WTC11 (cell line): ENCODE measurements at regions not wholly inside any gene's neighbourhood (a gene's known extent, or its start where the extent isn't known, plus 50 kb on each side); places are given as distances from the start of the nearest gene placed in this dataset.

Source experiments
- ATAC-seq: fragments of 200-7000 bp; cut with Tn5 transposase; 2 replicates; pipeline ENCODE4 v1.10.0; 2021; ENCODE audit warnings: mild to moderate bottlenecking, moderate library complexity
- CTCF ChIA-PET: fragments of 300-600 bp; sonication (Branson Sonifier 250); formaldehyde crosslinking; loops from one replicate; lab custom pipeline; 2021; ENCODE audit warnings: antibody characterized with exemption; lab: Charles Lee
- POLR2A ChIA-PET: fragments of 350-600 bp; sonication (Branson Sonifier 250); formaldehyde crosslinking; loops from one replicate; lab custom pipeline; 2021; ENCODE audit warnings: antibody characterized with exemption; lab: Charles Lee
- DNase-seq: peaks from one replicate; pipeline ENCODE4 v3.0.0; 2021; ENCODE audit warnings: low spot score
- H3K27ac Mint-ChIP-seq: 2 replicates; pipeline ENCODE4 v1.8.0; 2021; ENCODE audit warnings: mixed read lengths
- H3K27me3 Mint-ChIP-seq: 2 replicates; pipeline ENCODE4 v1.8.0; 2021; ENCODE audit warnings: low read depth, mild to moderate bottlenecking, moderate library complexity, mixed read lengths
- H3K36me3 Mint-ChIP-seq: 2 replicates; pipeline ENCODE4 v1.8.0; 2021; ENCODE audit warnings: mixed read lengths
- H3K4me1 Mint-ChIP-seq: 2 replicates; pipeline ENCODE4 v1.8.0; 2022; ENCODE audit warnings: mixed read lengths
- H3K4me3 Mint-ChIP-seq: 2 replicates; pipeline ENCODE4 v1.8.0; 2021; ENCODE audit warnings: mild to moderate bottlenecking, moderate library complexity, mixed read lengths
- H3K9me3 Mint-ChIP-seq: 2 replicates; pipeline ENCODE4 v1.8.0; 2021; ENCODE audit warnings: mixed read lengths
- CBFB ChIP-seq: sonication (generic); formaldehyde crosslinking; IDR thresholded peaks from 2 replicates; pipeline ENCODE4 v1.8.1; 2022; ENCODE audit warnings: mild to moderate bottlenecking, low read depth, missing genetic modification reagents
- FOXJ3 ChIP-seq: sonication (generic); formaldehyde crosslinking; IDR thresholded peaks from 2 replicates; pipeline ENCODE4 v1.9.0; 2021; ENCODE audit warnings: missing genetic modification reagents, mild to moderate bottlenecking, borderline replicate concordance
- FOXK1 ChIP-seq: sonication (generic); formaldehyde crosslinking; IDR thresholded peaks from 2 replicates; pipeline ENCODE4 v1.8.0; 2022; ENCODE audit warnings: mild to moderate bottlenecking, moderate library complexity, missing genetic modification reagents
- GTF2I ChIP-seq: fragments of 250-450 bp; sonication (Bioruptor Pico); conservative IDR thresholded peaks from 2 replicates; pipeline ENCODE4 v1.4.0; 2021; ENCODE audit warnings: mild to moderate bottlenecking
- JAZF1 ChIP-seq: fragments of 250-450 bp; sonication (Bioruptor Pico); IDR thresholded peaks from 2 replicates; pipeline ENCODE4 v1.9.0; 2021; ENCODE audit warnings: moderate library complexity, mild to moderate bottlenecking, inconsistent platforms
- JUN ChIP-seq: sonication (generic); formaldehyde crosslinking; IDR thresholded peaks from 2 replicates; pipeline ENCODE4 v1.8.0; 2023; ENCODE audit warnings: mild to moderate bottlenecking, missing genetic modification reagents
- MXD4 ChIP-seq: fragments of 250-450 bp; sonication (Bioruptor Pico); IDR thresholded peaks from 2 replicates; pipeline ENCODE4 v1.8.0; 2021; ENCODE audit warnings: mild to moderate bottlenecking, moderate library complexity, borderline replicate concordance
- OVOL2 ChIP-seq: fragments of 250-450 bp; sonication (Bioruptor Pico); IDR thresholded peaks from 2 replicates; pipeline ENCODE4 v1.9.0; 2021; ENCODE audit warnings: mild to moderate bottlenecking, borderline replicate concordance
- PRRX2 ChIP-seq: fragments of 250-450 bp; sonication (Bioruptor Pico); IDR thresholded peaks from 2 replicates; pipeline ENCODE4 v1.8.0; 2021; ENCODE audit warnings: mild to moderate bottlenecking
- SMAD4 ChIP-seq: sonication (generic); formaldehyde crosslinking; IDR thresholded peaks from 2 replicates; pipeline ENCODE4 v1.8.0; 2022; ENCODE audit warnings: mild to moderate bottlenecking, missing genetic modification reagents
- SOX15 ChIP-seq: fragments of 250-450 bp; sonication (Bioruptor Pico); IDR thresholded peaks from 2 replicates; pipeline ENCODE4 v1.9.0; 2021; ENCODE audit warnings: mild to moderate bottlenecking
- SP1 ChIP-seq: sonication (generic); formaldehyde crosslinking; conservative IDR thresholded peaks from 2 replicates; pipeline ENCODE4 v1.8.1; 2022; ENCODE audit warnings: missing genetic modification reagents
- TEAD4 ChIP-seq: sonication (generic); formaldehyde crosslinking; IDR thresholded peaks from 2 replicates; pipeline ENCODE4 v1.8.0; 2022; ENCODE audit warnings: mild to moderate bottlenecking, missing genetic modification reagents
- ZNF121 ChIP-seq: sonication (generic); formaldehyde crosslinking; IDR thresholded peaks from 2 replicates; pipeline ENCODE4 v1.8.0; 2023; ENCODE audit warnings: missing genetic modification reagents
- ZNF232 ChIP-seq: sonication (generic); formaldehyde crosslinking; IDR thresholded peaks from 2 replicates; pipeline ENCODE4 v1.8.0; 2022; ENCODE audit warnings: mild to moderate bottlenecking, missing genetic modification reagents
- ZNF671 ChIP-seq: fragments of 250-450 bp; sonication (Bioruptor Pico); IDR thresholded peaks from 2 replicates; pipeline ENCODE4 v1.8.0; 2021; ENCODE audit warnings: mild to moderate bottlenecking
- TF ChIP-seq, protein P1 (sequence below): sonication (generic); formaldehyde crosslinking; IDR thresholded peaks from 2 replicates; pipeline ENCODE4 v1.8.1; 2022; ENCODE audit warnings: mild to moderate bottlenecking, missing genetic modification reagents, moderate library complexity, borderline replicate concordance
- TF ChIP-seq, protein P2 (sequence below): fragments of 250-450 bp; sonication (Bioruptor Pico); IDR thresholded peaks from 2 replicates; pipeline ENCODE4 v1.9.0; 2021; ENCODE audit warnings: moderate library complexity, mild to moderate bottlenecking, inconsistent platforms, borderline replicate concordance
- TF ChIP-seq, protein P3 (sequence below): sonication (generic); formaldehyde crosslinking; IDR thresholded peaks from 2 replicates; pipeline ENCODE4 v1.8.1; 2023; ENCODE audit warnings: mild to moderate bottlenecking, missing genetic modification reagents
- TF ChIP-seq, protein P4 (sequence below): fragments of 200-600 bp; IDR thresholded peaks from 2 replicates; pipeline ENCODE4 v1.8.0; 2022; ENCODE audit warnings: antibody characterized with exemption
- TF ChIP-seq, protein P5 (sequence below): sonication (generic); formaldehyde crosslinking; conservative IDR thresholded peaks from 2 replicates; pipeline ENCODE4 v1.8.1; 2023; ENCODE audit warnings: mild to moderate bottlenecking, low read depth, missing genetic modification reagents, moderate library complexity
- TF ChIP-seq, protein P6 (sequence below): sonication (generic); formaldehyde crosslinking; IDR thresholded peaks from 2 replicates; pipeline ENCODE4 v1.8.0; 2023; ENCODE audit warnings: missing genetic modification reagents
- TF ChIP-seq, protein P7 (sequence below): sonication (generic); formaldehyde crosslinking; IDR thresholded peaks from 2 replicates; pipeline ENCODE4 v1.8.1; 2022; ENCODE audit warnings: low read depth, mild to moderate bottlenecking, moderate library complexity, missing genetic modification reagents, borderline replicate concordance

DNA sequence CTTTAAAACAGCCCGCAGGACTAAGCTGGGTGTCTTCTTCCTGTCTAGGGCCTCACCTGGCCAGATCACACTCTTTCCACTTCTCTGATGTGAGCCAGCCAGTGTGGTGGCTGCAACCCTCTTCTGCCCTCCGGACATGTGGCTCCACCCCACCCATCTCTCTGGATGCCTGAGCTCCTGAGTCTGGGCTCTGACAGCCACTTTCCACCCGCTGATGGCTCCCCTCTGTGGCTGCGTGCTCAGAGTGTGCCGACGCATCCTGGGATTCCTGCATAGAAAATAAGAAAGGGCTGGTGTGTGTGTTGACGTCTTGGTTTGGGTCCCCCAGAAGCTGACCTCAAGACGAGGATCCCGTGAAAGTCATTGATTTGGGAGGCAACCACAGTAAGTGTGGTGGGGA lies 181.6 kb downstream of the URI1 start:
- POLR2A ChIA-PET = no interaction called here
- Mint-ChIP-seq H3K4me3 (no peak overlapping the region), H3K27me3 (no peaks in the 10 kb centered on the region), H3K9me3 (peaks cover 8% of the 10 kb centered on the region), H3K27ac (no peak overlapping the region), H3K36me3 (no peaks in the 10 kb centered on the region), H3K4me1 (0 out of 2 replicates have a peak, but pooled peaks cover 3% of the 10 kb centered on the region)
- TF ChIP-seq PRRX2 (CRISPR knock-in tag) (no peak), JAZF1 (CRISPR knock-in tag) (no peak), SOX15 (no peak), CBFB (no peak)
- TF ChIP-seq, protein P1, sequence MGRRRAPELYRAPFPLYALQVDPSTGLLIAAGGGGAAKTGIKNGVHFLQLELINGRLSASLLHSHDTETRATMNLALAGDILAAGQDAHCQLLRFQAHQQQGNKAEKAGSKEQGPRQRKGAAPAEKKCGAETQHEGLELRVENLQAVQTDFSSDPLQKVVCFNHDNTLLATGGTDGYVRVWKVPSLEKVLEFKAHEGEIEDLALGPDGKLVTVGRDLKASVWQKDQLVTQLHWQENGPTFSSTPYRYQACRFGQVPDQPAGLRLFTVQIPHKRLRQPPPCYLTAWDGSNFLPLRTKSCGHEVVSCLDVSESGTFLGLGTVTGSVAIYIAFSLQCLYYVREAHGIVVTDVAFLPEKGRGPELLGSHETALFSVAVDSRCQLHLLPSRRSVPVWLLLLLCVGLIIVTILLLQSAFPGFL (CRISPR knock-in tag) = no peak
- TF ChIP-seq, protein P2, sequence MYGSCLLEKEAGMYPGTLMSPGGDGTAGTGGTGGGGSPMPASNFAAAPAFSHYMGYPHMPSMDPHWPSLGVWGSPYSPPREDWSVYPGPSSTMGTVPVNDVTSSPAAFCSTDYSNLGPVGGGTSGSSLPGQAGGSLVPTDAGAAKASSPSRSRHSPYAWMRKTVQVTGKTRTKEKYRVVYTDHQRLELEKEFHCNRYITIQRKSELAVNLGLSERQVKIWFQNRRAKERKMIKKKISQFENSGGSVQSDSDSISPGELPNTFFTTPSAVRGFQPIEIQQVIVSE (CRISPR knock-in tag) = no peak
- TF ChIP-seq, protein P3, sequence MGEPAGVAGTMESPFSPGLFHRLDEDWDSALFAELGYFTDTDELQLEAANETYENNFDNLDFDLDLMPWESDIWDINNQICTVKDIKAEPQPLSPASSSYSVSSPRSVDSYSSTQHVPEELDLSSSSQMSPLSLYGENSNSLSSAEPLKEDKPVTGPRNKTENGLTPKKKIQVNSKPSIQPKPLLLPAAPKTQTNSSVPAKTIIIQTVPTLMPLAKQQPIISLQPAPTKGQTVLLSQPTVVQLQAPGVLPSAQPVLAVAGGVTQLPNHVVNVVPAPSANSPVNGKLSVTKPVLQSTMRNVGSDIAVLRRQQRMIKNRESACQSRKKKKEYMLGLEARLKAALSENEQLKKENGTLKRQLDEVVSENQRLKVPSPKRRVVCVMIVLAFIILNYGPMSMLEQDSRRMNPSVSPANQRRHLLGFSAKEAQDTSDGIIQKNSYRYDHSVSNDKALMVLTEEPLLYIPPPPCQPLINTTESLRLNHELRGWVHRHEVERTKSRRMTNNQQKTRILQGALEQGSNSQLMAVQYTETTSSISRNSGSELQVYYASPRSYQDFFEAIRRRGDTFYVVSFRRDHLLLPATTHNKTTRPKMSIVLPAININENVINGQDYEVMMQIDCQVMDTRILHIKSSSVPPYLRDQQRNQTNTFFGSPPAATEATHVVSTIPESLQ (CRISPR knock-in tag) = no peak
- ATAC-seq (no peak), DNase-seq (no peak)
- CTCF ChIA-PET = interaction anchor here (0.6 kb wide), 2 partner anchors 40 to 362 kb away, joined by 3 read pairs; no protein-coding TSS in a partner anchor

DNA sequence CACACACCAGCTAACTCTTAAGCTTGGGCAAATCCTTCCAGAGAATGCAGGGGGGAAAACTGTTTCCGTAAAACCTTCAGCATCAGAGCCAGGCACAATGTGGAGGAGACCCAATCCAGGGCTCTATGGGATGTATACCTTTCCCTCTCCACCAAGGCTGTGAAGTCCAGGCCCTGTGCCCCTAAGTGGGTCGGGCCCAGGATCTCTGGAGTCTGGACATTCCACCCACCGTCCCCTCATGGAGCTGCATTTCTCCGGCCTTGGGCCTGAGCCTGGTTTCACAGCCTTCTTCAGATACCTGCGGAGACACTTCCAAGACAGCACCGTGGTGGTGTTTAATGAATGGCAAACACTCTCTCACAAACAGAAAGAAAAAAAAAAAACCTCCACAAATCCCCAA lies 186.2 kb downstream of the URI1 start:
- Mint-ChIP-seq H3K27me3 (no peaks in the 10 kb centered on the region), H3K9me3 (peaks cover 4% of the 10 kb centered on the region)
- no peak for ATAC-seq

More for the DNA sequence above, 186.2 kb downstream of the URI1 start:
- no peak overlapping the region for H3K27ac Mint-ChIP-seq
- no peaks in the 10 kb centered on the region for H3K36me3 Mint-ChIP-seq
- H3K4me1 Mint-ChIP-seq = peaks cover 6% of the 10 kb centered on the region
- POLR2A ChIA-PET = no interaction called here
- no peak overlapping the region for H3K4me3 Mint-ChIP-seq
- TF ChIP-seq, protein P4, sequence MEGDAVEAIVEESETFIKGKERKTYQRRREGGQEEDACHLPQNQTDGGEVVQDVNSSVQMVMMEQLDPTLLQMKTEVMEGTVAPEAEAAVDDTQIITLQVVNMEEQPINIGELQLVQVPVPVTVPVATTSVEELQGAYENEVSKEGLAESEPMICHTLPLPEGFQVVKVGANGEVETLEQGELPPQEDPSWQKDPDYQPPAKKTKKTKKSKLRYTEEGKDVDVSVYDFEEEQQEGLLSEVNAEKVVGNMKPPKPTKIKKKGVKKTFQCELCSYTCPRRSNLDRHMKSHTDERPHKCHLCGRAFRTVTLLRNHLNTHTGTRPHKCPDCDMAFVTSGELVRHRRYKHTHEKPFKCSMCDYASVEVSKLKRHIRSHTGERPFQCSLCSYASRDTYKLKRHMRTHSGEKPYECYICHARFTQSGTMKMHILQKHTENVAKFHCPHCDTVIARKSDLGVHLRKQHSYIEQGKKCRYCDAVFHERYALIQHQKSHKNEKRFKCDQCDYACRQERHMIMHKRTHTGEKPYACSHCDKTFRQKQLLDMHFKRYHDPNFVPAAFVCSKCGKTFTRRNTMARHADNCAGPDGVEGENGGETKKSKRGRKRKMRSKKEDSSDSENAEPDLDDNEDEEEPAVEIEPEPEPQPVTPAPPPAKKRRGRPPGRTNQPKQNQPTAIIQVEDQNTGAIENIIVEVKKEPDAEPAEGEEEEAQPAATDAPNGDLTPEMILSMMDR = no peak
- TF ChIP-seq FOXK1 (CRISPR knock-in tag) (no peak), ZNF671 (CRISPR knock-in tag) (no peak), CBFB (no peak), PRRX2 (CRISPR knock-in tag) (no peak), GTF2I (no peak), OVOL2 (no peak), JUN (CRISPR knock-in tag) (no peak), ZNF121 (CRISPR knock-in tag) (no peak), SP1 (CRISPR knock-in tag) (no peak), TEAD4 (no peak), ZNF232 (CRISPR knock-in tag) (no peak), FOXJ3 (CRISPR knock-in tag) (no peak), MXD4 (CRISPR knock-in tag) (no peak), SMAD4 (CRISPR knock-in tag) (no peak)
- TF ChIP-seq, protein P5, sequence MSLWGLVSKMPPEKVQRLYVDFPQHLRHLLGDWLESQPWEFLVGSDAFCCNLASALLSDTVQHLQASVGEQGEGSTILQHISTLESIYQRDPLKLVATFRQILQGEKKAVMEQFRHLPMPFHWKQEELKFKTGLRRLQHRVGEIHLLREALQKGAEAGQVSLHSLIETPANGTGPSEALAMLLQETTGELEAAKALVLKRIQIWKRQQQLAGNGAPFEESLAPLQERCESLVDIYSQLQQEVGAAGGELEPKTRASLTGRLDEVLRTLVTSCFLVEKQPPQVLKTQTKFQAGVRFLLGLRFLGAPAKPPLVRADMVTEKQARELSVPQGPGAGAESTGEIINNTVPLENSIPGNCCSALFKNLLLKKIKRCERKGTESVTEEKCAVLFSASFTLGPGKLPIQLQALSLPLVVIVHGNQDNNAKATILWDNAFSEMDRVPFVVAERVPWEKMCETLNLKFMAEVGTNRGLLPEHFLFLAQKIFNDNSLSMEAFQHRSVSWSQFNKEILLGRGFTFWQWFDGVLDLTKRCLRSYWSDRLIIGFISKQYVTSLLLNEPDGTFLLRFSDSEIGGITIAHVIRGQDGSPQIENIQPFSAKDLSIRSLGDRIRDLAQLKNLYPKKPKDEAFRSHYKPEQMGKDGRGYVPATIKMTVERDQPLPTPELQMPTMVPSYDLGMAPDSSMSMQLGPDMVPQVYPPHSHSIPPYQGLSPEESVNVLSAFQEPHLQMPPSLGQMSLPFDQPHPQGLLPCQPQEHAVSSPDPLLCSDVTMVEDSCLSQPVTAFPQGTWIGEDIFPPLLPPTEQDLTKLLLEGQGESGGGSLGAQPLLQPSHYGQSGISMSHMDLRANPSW (CRISPR knock-in tag) = no peak
- TF ChIP-seq, protein P2 (CRISPR knock-in tag) = no peak
- TF ChIP-seq, protein P6, sequence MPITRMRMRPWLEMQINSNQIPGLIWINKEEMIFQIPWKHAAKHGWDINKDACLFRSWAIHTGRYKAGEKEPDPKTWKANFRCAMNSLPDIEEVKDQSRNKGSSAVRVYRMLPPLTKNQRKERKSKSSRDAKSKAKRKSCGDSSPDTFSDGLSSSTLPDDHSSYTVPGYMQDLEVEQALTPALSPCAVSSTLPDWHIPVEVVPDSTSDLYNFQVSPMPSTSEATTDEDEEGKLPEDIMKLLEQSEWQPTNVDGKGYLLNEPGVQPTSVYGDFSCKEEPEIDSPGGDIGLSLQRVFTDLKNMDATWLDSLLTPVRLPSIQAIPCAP (CRISPR knock-in tag) = no peak
- TF ChIP-seq, protein P7, sequence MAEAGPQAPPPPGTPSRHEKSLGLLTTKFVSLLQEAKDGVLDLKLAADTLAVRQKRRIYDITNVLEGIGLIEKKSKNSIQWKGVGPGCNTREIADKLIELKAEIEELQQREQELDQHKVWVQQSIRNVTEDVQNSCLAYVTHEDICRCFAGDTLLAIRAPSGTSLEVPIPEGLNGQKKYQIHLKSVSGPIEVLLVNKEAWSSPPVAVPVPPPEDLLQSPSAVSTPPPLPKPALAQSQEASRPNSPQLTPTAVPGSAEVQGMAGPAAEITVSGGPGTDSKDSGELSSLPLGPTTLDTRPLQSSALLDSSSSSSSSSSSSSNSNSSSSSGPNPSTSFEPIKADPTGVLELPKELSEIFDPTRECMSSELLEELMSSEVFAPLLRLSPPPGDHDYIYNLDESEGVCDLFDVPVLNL (CRISPR knock-in tag) = no peak
- CTCF ChIA-PET = no interaction called here
- DNase-seq = no peak
